HG03159 (cell line): ENCODE measurements at regions not wholly inside any gene's neighbourhood (a gene's known extent, or its start where the extent isn't known, plus 50 kb on each side); places are given as distances from the start of the nearest gene placed in this dataset.
A peak's percentile ranks its signal among the peaks of the same experiment; 100 is the strongest.
"Not testable (repeated sequence)": the region's sequence is repeated elsewhere in the genome, so short reads cannot be mapped to it uniquely, and the experiment has no call there.

Experiments
- ATAC-seq: cut with Tn5 transposase; IDR thresholded peaks from one replicate; pipeline ENCODE4 v1.9.1; 2021; ENCODE audit warnings: mild to moderate bottlenecking, moderate library complexity; ENCODE audit not compliant: unreplicated experiment

GRCh38 chr1:228846952-228847351 lies 111.7 kb downstream of the RHOU start:
- ATAC-seq, result no peak

GRCh38 chr1:228847451-228847850 lies 112.2 kb downstream of the RHOU start:
- not testable (repeated sequence) for ATAC-seq

- no peak for ATAC-seq
Measured at GRCh38 chr1:228848406-228848805, 113.1 kb downstream of the RHOU start.

GRCh38 chr1:228849011-228849541 lies 113.8 kb downstream of the RHOU start:
- ATAC-seq, result peak; percentile 90

GRCh38 chr1:228850141-228851100 lies 115.1 kb downstream of the RHOU start:
- no peak for ATAC-seq

- ATAC-seq, result no peak
Measured at GRCh38 chr1:228851193-228851592, 115.9 kb downstream of the RHOU start.

GRCh38 chr1:228851618-228852017 lies 116.3 kb downstream of the RHOU start:
- ATAC-seq, result no peak

GRCh38 chr1:228852024-228852423 lies 116.7 kb downstream of the RHOU start:
- ATAC-seq, result no peak

- no peak for ATAC-seq
Measured at GRCh38 chr1:228852511-228853088, 117.3 kb downstream of the RHOU start.

- ATAC-seq, result no peak
Measured at GRCh38 chr1:228853191-228853590, 117.9 kb downstream of the RHOU start.

GRCh38 chr1:228853637-228854036 lies 118.4 kb downstream of the RHOU start:
- ATAC-seq, result no peak

- no peak for ATAC-seq
Measured at GRCh38 chr1:228854907-228855306, 119.6 kb downstream of the RHOU start.

- no peak for ATAC-seq
Measured at GRCh38 chr1:228857611-228858010, 122.3 kb downstream of the RHOU start.

- ATAC-seq, result peak; percentile 66
Measured at GRCh38 chr1:228860911-228861831, 125.9 kb downstream of the RHOU start.

GRCh38 chr1:228861832-228862180 lies 126.5 kb downstream of the RHOU start:
- no peak for ATAC-seq

GRCh38 chr1:228862542-228863505 lies 127.5 kb downstream of the RHOU start:
- no peak for ATAC-seq

- no peak for ATAC-seq
Measured at GRCh38 chr1:228863776-228864175, 128.5 kb downstream of the RHOU start.

GRCh38 chr1:228865627-228866330 lies 130.5 kb downstream of the RHOU start:
- no peak for ATAC-seq

- no peak for ATAC-seq
Measured at GRCh38 chr1:228866468-228866867, 131.2 kb downstream of the RHOU start.
